HG03064 (cell line): ENCODE measurements at regions not wholly inside any gene's neighbourhood (a gene's known extent, or its start where the extent isn't known, plus 50 kb on each side); places are given as distances from the start of the nearest gene placed in this dataset.
A peak's percentile ranks its signal among the peaks of the same experiment; 100 is the strongest.
"Not testable (repeated sequence)": the region's sequence is repeated elsewhere in the genome, so short reads cannot be mapped to it uniquely, and the experiment has no call there.

ENCODE experiments used
- ATAC-seq: cut with Tn5 transposase; IDR thresholded peaks from one replicate; pipeline ENCODE4 v1.9.1; 2021; ENCODE audit warnings: low read depth; ENCODE audit not compliant: unreplicated experiment

DNA sequence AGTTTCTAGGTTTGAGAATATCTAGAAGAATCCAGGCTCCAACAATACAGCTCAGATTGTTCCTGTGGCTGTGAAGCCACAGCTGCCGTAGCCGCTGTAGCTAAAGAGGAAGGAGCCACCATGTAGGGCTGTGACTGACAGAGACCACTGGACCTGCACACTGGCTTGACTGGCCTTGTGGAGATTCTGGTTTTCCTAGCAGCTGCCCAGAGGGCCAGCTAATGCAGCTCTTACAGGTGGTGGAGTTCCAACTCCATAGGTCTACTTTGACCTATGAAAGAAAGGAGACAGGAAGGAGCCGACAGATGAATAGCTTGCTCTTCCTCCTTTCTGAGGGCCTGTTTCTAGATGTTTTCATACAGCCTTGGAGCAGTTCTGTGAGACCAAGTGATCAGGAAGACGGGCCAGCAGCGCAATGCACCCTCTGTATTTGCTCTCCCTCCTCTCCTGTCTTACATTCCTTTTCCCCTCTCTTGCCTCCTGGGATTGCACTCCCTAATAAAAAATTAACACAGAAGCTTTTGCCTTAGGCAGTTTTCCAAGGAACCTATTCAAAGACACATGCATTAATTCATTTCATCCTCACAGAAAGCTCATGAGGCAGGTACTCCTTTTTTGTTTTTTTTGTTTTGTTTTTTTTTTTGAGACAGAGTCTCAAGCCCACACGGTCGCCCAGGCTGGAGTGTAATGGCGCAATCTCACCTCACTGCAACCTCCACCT lies 51.8 kb upstream of the MYB start:
- peak; percentile 49 for ATAC-seq

DNA sequence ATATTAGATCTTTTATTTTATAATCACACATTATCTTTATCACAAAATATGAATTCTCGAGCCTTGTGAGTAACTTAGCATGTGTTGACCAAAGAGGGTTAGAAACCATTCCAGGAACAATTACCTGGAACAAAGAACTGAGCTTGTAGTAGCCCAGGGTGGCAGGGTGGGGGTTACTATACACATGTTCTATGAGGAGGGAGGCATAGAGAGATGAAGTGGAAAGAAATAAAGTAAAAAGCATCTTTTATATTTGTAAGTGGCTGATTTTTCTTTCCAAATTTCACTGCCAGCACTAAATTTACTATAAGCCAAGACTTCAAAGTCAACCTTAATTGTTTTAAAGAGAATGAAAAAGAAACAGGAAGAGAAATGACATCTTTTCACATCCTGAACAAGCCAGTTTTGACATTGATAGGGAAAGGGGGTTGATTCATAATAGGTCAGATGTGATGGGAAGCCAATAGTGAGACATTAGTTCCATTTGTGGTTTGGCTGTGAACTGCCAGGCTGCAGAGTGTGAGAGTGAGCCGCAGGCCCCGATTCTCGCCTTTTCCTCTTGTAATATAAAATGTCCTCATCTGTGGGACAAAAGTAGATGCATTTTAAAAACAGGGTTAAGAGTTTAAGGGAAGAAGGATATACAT lies 52.7 kb upstream of the MYB start:
- peak; percentile 89 for ATAC-seq

DNA sequence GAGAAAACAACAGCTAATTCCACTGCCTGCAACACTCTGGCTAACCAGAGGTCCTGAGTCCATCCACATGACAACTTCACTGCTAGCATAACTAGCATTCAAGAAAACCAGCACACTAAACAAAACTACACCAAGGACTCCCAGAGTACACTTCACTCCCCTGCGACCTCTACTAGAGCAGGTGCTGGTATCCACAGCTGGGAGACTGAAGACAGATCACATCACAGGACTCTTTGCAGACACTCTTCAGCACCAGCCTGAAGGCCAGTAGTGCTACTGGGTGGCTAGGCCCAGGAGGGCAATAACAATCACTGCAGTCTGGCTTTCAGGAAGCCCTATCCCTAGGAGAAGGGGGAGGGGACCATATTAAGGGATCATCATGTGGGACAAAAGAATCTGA lies 54.4 kb upstream of the MYB start:
- no peak for ATAC-seq

DNA sequence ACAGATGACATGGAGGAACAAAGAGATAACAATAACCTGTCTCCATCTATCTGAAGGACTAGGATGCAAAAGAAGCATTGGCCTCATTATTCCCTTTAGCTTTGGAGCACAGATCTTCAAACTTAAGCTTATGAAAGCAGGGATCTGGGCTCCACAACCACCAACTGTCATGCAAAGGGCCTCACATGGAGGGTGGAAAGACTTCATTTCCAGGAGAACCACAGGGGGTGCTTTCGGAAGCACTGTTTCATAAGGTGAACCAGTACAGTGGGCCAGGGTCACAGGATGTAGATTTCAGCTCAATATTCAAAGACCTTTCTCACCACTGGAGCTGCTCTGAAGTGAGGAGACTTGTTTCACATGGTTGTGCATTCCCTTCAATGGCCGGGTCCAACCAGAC lies 55.1 kb upstream of the MYB start:
- ATAC-seq: no peak

DNA sequence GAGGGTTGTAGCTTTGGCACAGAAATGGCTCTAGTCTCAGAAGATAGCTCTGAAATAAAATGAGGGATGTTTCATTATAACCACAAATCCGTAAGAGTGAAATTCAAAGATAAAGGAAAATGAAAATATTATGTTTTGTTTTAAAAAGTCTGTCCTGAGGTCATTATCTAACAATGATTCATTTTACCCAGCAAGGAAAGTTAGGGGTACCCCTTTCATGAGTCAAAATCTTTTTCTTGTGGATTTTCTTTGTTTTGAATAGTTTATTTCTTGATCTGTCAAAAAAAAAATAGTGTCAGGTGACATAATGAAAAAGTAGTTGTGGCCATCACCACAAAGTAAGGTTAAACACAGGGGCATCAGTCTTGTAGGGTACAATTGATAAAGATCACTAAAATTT lies 59.7 kb upstream of the MYB start:
- ATAC-seq: no peak

DNA sequence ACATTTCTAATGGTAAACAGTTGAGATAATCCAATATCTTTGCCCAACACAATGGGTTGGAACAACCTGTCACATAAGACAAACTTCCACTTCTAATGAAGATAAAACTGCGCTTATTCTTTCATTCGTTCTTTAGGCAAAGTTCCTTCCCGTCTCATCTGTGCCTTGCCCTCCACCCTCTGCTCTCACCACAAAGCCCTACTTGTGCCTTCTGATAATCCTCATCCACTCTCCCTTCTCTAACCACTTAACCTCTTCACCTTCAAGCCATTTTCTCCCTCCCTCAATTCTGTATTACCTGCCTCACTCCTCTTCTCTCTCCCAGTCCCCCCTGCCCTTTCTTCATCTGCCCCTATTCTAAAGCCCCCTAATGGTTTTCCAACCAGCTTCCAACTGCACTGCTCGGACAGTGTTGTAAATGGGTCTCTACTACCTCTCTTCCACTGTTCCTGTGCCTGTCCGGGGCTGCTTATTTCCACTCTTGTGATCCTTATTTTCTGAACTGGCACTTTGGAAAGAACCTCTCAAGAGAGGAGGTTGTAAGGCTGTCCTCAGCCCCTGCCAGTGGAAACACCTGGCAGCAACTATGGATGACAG lies 62.9 kb upstream of the MYB start:
- no peak for ATAC-seq

DNA sequence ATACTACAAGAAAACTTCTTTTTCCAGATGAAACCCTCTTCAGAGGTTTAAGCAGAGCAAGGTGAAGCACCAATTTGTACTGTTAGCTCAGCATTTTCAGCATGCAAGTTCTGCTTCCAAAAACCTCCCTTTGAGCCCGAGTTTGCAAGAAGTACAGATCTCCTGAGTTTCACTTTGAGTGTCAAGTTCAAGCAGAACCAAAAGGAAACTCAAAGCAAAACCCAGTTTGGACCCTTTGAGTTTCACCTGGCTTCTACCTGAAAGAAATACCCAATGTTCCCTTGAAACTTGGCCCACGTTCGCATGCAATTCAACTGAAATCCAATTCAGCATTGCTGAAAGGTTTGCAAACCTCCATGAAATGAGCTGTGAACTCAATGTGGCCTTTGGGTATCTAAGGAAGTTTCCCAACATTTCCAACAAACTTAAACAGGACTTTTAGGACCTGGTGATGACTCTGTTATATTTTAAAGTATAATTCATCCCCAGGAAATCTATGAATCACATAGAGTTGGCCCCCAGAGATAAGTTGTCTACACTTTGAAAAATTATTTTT lies 62.9 kb upstream of the HBS1L start:
- no peak for ATAC-seq

DNA sequence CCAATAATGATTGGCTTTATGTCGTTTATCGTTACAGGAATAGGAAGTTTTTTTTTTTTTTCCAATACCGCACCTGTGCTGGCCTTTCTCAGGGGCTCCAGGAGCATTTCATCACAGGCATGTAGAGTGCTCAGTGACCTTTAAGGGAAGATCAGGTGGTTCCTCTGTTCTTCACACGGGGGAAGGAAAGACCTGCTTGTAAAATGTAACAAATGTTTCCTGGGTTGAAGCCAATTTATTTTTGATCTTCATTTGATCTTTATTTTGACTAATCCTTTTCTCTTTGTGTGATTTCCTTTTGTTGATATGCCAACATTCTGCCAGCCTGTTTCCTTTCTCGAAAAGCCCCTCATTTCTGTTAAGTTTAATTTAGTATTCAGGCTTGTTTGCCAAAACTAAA lies 61.9 kb upstream of the HBS1L start:
- ATAC-seq: no peak

DNA sequence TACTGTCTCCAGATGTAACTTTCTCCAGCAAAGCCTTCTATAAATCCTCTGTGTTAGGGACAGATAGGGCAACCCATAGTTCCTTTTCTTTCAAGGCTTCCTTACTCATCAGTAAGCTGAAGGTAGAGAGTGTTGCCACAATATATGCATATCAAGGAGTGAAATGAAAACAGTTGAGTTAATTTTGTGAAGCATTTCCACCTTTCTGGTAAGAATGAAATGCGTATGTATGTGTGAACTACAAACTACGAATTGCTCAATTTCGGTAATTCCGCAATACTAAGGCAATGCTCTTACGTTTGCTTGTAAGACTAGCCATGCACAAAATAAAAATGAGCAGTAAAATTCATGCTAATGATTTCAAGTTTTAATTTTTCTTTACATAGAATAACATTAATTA lies 61.2 kb upstream of the HBS1L start:
- no peak for ATAC-seq

DNA sequence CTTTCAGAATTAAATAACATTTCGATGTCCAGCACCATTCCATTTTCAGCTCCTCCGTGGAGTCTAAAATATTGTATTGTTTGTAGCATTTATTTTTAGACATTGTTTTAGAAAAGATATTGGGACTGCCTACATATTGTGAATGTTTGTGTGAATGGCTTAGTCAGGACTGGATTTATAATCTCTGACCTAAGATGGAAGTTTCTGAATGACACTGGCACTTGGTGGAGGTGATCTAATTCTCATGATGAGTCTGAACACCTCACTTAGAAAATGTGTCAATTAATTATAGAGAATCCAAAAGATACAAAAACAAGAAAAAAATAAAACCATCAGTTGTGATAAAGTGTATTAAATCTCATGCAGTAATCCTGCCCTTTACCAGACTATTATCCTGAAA lies 60.8 kb upstream of the HBS1L start:
- ATAC-seq: no peak

DNA sequence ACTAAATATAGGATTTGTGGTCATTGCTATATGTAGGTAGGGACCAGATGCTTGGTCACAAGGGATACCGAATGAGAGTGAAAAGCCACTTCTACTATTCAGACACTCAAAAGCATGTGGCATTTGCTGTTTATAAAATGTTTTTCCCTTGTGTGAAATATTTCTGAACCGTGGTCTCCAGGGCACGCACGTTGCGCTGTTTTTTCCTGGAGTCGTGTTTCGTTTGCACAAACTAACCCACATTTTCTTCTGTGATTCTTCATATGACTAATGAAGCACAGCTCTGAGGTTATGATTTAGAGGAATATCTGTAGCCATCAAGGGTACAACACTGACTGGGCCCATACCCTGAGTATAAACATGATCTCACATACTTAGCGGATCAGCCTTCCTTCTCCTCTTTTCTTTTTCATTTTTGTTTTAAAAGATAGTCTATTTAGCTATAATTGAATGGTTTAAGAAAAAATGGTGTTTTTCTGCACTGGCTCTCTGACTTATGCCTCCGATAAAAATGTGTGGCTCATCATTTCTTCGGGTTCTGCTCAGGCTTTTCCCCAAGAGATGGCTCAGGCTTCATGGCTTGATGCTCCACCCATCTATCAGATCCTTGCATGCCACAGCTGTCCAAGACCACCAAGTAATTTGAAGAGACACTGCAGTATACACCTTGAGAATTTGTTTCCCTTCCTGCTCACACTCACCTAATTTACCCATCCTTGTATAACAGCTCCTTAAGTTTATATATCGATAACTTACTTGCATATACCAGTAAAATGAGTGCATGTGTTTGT lies 59.9 kb upstream of the HBS1L start:
- peak; percentile 59 for ATAC-seq

DNA sequence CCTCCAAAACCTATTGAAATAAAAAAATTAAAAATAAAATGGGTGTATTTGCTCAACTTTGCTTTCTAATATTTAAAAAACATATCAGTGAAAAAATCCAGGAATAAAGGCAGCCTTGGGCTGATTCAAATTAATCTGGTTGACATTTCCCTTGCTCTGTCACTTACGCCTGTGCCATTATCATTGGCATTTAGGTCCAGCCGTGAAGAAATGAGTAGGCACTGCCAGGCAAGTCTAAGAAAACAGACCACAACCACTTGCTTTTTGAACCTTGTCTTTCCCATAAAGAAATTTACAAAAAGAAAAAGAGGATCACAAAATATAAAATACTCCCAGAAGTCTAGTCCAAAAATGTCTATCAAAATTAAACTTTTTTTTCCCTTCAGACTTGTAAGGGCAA lies 59.2 kb upstream of the HBS1L start:
- ATAC-seq: no peak

DNA sequence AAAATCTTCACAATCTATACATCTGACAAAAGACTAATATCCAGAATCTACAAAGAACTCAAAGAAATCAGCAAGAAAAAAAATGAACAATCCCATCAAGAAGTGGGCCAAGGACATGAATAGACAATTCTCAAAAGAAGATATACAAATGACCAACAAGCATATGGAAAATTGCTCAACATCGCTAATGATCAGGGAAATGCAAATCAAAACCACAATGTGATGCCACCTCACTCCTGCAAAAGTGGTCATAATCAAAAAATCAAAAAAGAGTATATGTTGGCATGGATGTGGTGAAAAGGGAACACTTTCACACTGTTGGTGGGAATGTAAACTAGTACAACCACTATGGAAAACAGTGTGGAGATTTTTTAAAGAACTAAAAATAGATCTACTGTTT lies 58.3 kb upstream of the HBS1L start:
- ATAC-seq: not testable (repeated sequence)

DNA sequence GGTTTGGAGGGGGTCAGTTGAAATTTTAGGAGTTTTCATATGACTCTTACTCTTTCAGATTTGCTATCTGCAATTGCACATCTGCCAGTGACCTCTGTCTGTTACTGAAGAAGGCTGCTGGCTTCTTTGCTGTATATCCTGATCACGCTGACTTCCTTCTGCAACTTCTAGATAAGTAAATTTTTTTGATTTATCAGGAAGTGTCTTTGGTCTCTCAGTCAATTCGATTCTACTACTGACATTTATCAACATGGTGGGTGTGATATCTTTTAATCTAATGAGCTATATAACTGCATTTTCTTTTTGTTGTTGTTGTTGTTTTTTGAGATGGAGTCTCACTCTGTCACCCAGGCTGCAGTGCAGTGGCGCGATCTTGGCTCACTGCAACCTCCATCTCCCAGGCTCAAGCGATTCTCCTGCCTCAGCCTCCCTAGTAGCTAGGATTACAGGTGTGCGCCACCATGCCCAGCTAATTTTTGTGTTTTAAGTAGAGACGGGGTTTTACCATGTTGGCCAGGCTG lies 55.7 kb upstream of the HBS1L start:
- not testable (repeated sequence) for ATAC-seq

DNA sequence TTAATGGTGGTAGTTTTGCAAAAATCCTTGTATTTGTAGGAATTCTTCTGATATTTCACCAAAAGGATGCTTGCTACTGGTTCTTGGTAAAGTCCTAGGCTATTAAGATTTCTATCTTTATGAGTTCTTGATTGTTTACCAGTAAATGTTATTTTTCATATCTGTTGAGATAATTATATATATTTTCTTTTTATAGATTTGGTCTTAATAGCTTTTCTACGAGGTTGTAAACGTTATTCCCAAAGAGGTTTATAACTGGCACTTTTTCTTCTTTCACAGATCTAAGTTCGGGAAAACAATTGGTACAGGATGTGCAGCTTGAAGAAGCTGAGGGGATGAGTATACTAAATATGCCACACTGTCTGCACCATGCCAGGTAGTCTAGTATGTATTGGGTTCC lies 55.1 kb upstream of the HBS1L start:
- no peak for ATAC-seq

DNA sequence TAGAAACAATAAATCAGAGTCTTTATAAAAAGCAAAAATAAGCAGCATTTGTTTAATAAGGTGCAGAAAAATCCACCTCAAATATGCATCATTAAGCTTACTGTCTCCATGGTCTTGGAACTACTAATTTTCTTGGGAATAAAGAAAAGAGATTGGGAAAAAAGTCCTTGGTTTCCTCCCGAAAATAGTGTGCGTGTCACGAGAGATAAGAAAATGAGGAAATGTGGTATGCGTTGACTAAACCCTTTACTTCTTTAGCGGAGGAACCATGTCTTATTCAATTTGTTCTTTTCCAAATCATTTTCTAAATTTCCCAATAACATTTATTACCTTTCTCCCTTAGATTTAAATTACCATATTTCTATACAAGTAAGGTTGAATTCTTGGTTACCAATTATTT lies 54.1 kb upstream of the HBS1L start:
- no peak for ATAC-seq

DNA sequence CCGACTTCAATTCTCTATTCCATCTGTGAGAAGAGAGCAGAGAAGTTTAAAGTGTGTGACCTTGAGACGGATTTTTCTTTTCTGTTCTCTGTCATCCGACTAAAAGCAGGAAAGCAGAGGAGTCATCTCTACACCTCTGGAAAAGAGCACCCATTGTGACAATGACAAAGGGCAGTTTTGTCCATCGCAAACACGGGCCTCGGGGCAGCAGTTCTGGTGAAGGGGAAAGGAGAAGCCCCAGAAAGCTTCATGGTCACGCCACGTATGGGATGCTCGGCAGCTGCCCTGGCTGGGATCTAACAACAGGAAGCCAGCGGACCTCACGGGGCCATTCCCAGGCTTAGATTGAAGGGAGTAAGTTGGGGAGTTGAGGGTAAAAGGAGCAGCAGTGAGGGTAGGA lies 52.0 kb upstream of the HBS1L start:
- no peak for ATAC-seq

DNA sequence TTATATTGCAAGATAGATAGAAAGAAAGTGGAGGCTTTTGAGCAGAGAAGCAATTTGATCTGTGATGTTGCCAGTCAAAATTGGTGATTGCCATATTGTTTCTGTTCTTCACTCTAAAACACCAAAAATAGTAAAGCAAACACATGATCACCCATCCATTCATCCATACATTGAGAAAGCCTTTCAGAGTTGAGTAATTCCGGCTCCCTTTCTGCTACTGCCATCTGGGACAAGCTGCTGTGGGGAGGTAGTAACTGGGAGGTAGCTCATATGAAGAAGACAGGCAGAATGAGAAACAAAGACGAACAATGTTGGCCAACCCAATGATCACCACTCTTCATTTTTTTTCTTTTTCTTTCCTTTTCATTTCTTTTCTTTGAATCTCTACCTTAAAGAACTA lies 51.1 kb upstream of the HBS1L start:
- ATAC-seq: no peak

DNA sequence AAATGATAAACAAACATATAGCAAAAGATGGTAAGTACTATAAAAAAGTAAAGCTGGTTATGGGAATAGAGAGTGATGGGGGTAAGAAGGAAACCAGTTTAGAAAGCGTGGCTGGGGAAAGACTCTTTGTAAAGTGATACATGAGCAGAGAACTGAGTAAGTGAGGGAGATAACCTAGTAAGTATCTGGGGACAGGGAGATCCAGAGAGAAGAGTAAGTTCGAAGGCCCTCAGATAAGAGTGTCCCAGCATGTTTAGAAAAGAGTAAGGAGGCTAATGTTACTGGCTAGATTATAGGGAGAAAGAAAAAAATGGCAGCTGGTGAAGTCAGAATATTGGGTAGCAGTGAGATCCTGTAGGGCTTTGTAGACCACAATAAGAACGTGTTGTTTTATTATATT lies 50.7 kb upstream of the HBS1L start:
- ATAC-seq: no peak
